ENCODE measurements at regions not wholly inside any gene's neighbourhood (a gene's known extent, or its start where the extent isn't known, plus 50 kb on each side); places are given as distances from the start of the nearest gene placed in this dataset.

DNA sequence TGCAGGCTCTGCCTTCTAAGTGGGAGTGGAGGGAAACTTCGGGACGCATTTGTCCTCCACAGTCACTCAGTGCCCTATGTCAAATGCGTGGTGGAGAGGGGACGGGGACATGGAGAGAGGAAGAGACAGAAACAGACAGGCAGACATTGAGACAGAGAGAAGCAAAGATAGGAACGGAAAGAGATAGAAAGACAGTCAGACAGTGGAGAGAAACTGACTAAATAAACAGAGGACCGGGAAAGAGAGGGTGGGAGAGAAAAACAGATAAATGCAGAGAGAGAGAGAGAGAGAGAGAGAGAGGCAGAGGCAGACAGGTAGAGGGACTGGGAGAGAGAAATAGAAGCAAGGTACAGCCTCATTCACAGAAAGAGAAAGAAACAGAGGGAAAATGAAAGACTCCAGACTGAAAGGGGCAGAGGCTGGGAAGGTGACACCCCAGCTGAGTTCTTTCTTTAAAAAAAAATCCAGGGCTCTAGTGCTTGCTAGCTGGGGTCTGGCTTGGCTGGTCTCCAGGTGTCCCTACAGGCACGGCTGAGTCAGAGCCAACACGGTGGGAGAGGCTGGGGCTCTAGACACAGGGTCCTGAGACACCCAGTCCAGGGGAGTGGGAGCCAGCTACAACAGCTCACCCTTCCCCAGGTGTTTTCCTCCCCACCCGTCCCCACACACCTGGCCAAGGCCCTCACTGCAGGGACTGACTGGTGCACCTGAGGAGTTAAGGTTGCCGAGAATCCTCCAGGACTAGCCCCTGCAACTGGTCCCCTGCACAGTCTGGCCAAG lies 506.1 kb upstream of the PROK2 start:
- no peak overlapping the region for H3K4me3 ChIP-seq (replicated peaks in 1 of 3; ENCODE audit: low read depth in 2 of 3, low read length in 3 of 3)
- Mint-ChIP-seq H3K4me3 (peak overlapping the region in 1 of 2 donors; percentile 0), H3K4me1 (peaks cover 19% of the 10 kb centered on the region), H3K27me3 (ENCODE audit: low read depth in 3 of 3) (peaks cover 12 to 37% (median 20%) of the 10 kb centered on the region in 3 donors), H3K9me3 (peaks cover 0 to 2% (median 0%) of the 10 kb centered on the region in 7 donors), H3K36me3 (no peaks in the 10 kb centered on the region), H3K27ac (no peak overlapping the region)
- no peaks in the 10 kb centered on the region for H3K9me3 ChIP-seq (replicated peaks in 1 of 2; ENCODE audit: control insufficient read depth in 1 of 2, insufficient read depth in 1 of 2, low read length in 2 of 2)
- no peaks in the 10 kb centered on the region for H3K36me3 ChIP-seq (replicated peaks in 1 of 2; ENCODE audit: control insufficient read depth in 1 of 2, insufficient read depth in 2 of 2, low read length in 2 of 2)
- peaks cover 12 to 14% of the 10 kb centered on the region in 2 donors for H3K4me1 ChIP-seq (ENCODE audit: control insufficient read depth in 1 of 2, insufficient read depth in 2 of 2, low read length in 2 of 2)
- TF ChIP-seq, protein P1, sequence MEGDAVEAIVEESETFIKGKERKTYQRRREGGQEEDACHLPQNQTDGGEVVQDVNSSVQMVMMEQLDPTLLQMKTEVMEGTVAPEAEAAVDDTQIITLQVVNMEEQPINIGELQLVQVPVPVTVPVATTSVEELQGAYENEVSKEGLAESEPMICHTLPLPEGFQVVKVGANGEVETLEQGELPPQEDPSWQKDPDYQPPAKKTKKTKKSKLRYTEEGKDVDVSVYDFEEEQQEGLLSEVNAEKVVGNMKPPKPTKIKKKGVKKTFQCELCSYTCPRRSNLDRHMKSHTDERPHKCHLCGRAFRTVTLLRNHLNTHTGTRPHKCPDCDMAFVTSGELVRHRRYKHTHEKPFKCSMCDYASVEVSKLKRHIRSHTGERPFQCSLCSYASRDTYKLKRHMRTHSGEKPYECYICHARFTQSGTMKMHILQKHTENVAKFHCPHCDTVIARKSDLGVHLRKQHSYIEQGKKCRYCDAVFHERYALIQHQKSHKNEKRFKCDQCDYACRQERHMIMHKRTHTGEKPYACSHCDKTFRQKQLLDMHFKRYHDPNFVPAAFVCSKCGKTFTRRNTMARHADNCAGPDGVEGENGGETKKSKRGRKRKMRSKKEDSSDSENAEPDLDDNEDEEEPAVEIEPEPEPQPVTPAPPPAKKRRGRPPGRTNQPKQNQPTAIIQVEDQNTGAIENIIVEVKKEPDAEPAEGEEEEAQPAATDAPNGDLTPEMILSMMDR (IDR thresholded peaks at IDR 0.05): no peak
- intact Hi-C loops (cut with micrococcal nuclease): no loop called here
- H4K20me1 ChIP-seq (ENCODE audit: insufficient read depth, low read length): no peaks in the 10 kb centered on the region
- no peak overlapping the region for H3K9ac ChIP-seq (ENCODE audit: insufficient read depth, low read length, poor library complexity, severe bottlenecking)
- no peaks in the 10 kb centered on the region for H3K79me2 ChIP-seq (ENCODE audit: insufficient read depth, low read length)
- no peak overlapping the region for H2AFZ ChIP-seq (ENCODE audit: insufficient read depth, low read depth, low read length, poor library complexity, severe bottlenecking)
- WGBS (ENCODE audit: insufficient coverage): 89% methylated on average over 6 of the region's 10 CpGs
- peaks cover 6 to 10% of the 10 kb centered on the region in 2 donors for H3K27me3 ChIP-seq (ENCODE audit: control insufficient read depth in 2 of 2, insufficient read depth in 2 of 2, low read length in 2 of 2)
- DNase-seq: no peak
- H3K27ac ChIP-seq (ENCODE audit: low read depth in 1 of 2, low read length in 2 of 2): no peak overlapping the region
- no peak overlapping the region for H3K4me2 ChIP-seq (replicated peaks; ENCODE audit: extremely low read depth, low read length, poor library complexity, severe bottlenecking)

DNA sequence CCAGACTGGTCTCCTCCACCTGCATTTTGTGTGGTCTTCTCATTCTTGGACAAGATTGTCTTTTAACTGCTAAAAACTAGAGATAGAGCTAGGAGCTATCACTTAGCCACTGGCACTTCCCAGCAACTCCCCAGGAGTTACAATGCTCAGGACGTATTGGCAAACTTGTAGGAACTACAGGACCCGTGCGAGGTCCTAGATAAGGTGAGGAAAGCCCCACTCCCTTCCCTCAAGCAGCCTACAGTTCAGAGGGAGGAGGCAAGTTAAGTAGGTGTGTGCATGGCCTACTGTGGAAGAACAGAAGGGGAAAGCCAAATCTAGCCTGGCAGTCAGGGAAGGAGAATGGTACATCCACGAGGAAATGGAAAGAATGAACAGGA lies 504.7 kb upstream of the PROK2 start:
- peaks cover 19% of the 10 kb centered on the region for H3K4me1 Mint-ChIP-seq
- Histone ChIP-seq H3K36me3 (replicated peaks in 1 of 2; ENCODE audit: control insufficient read depth in 1 of 2, insufficient read depth in 2 of 2, low read length in 2 of 2) (no peaks in the 10 kb centered on the region), H3K9ac (ENCODE audit: insufficient read depth, low read length, poor library complexity, severe bottlenecking) (peak overlapping the region; percentile 45), H4K20me1 (ENCODE audit: insufficient read depth, low read length) (no peaks in the 10 kb centered on the region), H3K4me1 (ENCODE audit: control insufficient read depth in 1 of 2, insufficient read depth in 2 of 2, low read length in 2 of 2) (peaks cover 12 to 14% of the 10 kb centered on the region in 2 donors), H3K4me3 (replicated peaks in 1 of 3; ENCODE audit: low read depth in 2 of 3, low read length in 3 of 3) (peak overlapping the region in 2 of 3 experiments; percentile 22 to 65), H3K79me2 (ENCODE audit: insufficient read depth, low read length) (no peaks in the 10 kb centered on the region), H3K4me2 (replicated peaks; ENCODE audit: extremely low read depth, low read length, poor library complexity, severe bottlenecking) (peak overlapping the region; percentile 71), H3K27me3 (ENCODE audit: control insufficient read depth in 2 of 2, insufficient read depth in 2 of 2, low read length in 2 of 2) (peaks cover 6 to 10% of the 10 kb centered on the region in 2 donors), H3K27ac (ENCODE audit: low read depth in 1 of 2, low read length in 2 of 2) (no peak overlapping the region), H2AFZ (ENCODE audit: insufficient read depth, low read depth, low read length, poor library complexity, severe bottlenecking) (peak overlapping the region; percentile 68), H3K9me3 (replicated peaks in 1 of 2; ENCODE audit: control insufficient read depth in 1 of 2, insufficient read depth in 1 of 2, low read length in 2 of 2) (no peaks in the 10 kb centered on the region)
- intact Hi-C loops (cut with micrococcal nuclease): no loop called here
- H3K4me3 Mint-ChIP-seq: peak overlapping the region; percentile 82 to 94
- H3K9me3 Mint-ChIP-seq: peaks cover 0 to 2% (median 0%) of the 10 kb centered on the region in 7 donors
- peaks cover 14 to 37% (median 20%) of the 10 kb centered on the region in 3 donors for H3K27me3 Mint-ChIP-seq (ENCODE audit: low read depth in 3 of 3)
- no peak for DNase-seq
- H3K27ac Mint-ChIP-seq: peak overlapping the region in 1 of 7 donors; percentile 27
- no peaks in the 10 kb centered on the region for H3K36me3 Mint-ChIP-seq
- 100% methylated on average over 1 of the region's 4 CpGs for WGBS (ENCODE audit: insufficient coverage)
- TF ChIP-seq, protein P1 (IDR thresholded peaks at IDR 0.05): no peak
